HL-60 (cell line): ENCODE measurements at regions not wholly inside any gene's neighbourhood (a gene's known extent, or its start where the extent isn't known, plus 50 kb on each side); places are given as distances from the start of the nearest gene placed in this dataset.

Source experiments
- DNase-seq, 2 experiments: peaks; one replicate each; pipeline ENCODE4 v3.0.0-alpha.2; 2010 to 2020; ENCODE audit warnings: low read depth in 1 of 2, low spot score in 1 of 2
- H3K27ac ChIP-seq: fragments of 250-450 bp; sonication (Bioruptor Pico); replicated peaks from 2 replicates; pipeline ENCODE4 v1.5.1; 2020; ENCODE audit warnings: mild to moderate bottlenecking, moderate library complexity
- H3K27me3 ChIP-seq: fragments of 250-450 bp; sonication (Bioruptor Pico); 2 replicates; pipeline ENCODE4 v1.5.1; 2021; ENCODE audit warnings: mild to moderate bottlenecking, moderate library complexity; ENCODE audit not compliant: insufficient read depth, poor library complexity, severe bottlenecking
- H3K4me3 ChIP-seq: replicated peaks from 2 replicates; pipeline ENCODE4 v1.5.1; 2011; ENCODE audit warnings: mild to moderate bottlenecking, control low read depth, low read length; ENCODE audit not compliant: insufficient read depth
- GABPA ChIP-seq: IDR thresholded peaks from 2 replicates; pipeline ENCODE4 v1.6.1; 2012; ENCODE audit warnings: low read depth
- POLR2AphosphoS5 ChIP-seq: IDR thresholded peaks from 2 replicates; pipeline ENCODE4 v1.6.1; 2012; ENCODE audit warnings: low read depth
- SPI1 ChIP-seq: IDR thresholded peaks from 2 replicates; pipeline ENCODE4 v1.6.1; 2012; ENCODE audit warnings: low read depth, mild to moderate bottlenecking, borderline replicate concordance
- TF ChIP-seq, protein P1 (sequence below): IDR thresholded peaks from one replicate; pipeline ENCODE4 v1.5.1; 2011; ENCODE audit warnings: low read length, control low read depth, inconsistent platforms; ENCODE audit not compliant: insufficient read depth
- TF ChIP-seq, protein P2 (sequence below): IDR thresholded peaks from 2 replicates; pipeline ENCODE4 v1.6.1; 2012; ENCODE audit warnings: low read depth; ENCODE audit not compliant: insufficient replicate concordance

- no peak for DNase-seq
- Histone ChIP-seq H3K4me3 (no peak overlapping the region), H3K27me3 (no peaks in the 10 kb centered on the region), H3K27ac (no peak overlapping the region)
- TF ChIP-seq POLR2AphosphoS5 (no peak), SPI1 (no peak), GABPA (no peak)
- TF ChIP-seq, protein P1, sequence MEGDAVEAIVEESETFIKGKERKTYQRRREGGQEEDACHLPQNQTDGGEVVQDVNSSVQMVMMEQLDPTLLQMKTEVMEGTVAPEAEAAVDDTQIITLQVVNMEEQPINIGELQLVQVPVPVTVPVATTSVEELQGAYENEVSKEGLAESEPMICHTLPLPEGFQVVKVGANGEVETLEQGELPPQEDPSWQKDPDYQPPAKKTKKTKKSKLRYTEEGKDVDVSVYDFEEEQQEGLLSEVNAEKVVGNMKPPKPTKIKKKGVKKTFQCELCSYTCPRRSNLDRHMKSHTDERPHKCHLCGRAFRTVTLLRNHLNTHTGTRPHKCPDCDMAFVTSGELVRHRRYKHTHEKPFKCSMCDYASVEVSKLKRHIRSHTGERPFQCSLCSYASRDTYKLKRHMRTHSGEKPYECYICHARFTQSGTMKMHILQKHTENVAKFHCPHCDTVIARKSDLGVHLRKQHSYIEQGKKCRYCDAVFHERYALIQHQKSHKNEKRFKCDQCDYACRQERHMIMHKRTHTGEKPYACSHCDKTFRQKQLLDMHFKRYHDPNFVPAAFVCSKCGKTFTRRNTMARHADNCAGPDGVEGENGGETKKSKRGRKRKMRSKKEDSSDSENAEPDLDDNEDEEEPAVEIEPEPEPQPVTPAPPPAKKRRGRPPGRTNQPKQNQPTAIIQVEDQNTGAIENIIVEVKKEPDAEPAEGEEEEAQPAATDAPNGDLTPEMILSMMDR = no peak
- TF ChIP-seq, protein P2, sequence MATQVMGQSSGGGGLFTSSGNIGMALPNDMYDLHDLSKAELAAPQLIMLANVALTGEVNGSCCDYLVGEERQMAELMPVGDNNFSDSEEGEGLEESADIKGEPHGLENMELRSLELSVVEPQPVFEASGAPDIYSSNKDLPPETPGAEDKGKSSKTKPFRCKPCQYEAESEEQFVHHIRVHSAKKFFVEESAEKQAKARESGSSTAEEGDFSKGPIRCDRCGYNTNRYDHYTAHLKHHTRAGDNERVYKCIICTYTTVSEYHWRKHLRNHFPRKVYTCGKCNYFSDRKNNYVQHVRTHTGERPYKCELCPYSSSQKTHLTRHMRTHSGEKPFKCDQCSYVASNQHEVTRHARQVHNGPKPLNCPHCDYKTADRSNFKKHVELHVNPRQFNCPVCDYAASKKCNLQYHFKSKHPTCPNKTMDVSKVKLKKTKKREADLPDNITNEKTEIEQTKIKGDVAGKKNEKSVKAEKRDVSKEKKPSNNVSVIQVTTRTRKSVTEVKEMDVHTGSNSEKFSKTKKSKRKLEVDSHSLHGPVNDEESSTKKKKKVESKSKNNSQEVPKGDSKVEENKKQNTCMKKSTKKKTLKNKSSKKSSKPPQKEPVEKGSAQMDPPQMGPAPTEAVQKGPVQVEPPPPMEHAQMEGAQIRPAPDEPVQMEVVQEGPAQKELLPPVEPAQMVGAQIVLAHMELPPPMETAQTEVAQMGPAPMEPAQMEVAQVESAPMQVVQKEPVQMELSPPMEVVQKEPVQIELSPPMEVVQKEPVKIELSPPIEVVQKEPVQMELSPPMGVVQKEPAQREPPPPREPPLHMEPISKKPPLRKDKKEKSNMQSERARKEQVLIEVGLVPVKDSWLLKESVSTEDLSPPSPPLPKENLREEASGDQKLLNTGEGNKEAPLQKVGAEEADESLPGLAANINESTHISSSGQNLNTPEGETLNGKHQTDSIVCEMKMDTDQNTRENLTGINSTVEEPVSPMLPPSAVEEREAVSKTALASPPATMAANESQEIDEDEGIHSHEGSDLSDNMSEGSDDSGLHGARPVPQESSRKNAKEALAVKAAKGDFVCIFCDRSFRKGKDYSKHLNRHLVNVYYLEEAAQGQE = no peak
These were observed 144.2 kb downstream of the SLC38A6 start for GRCh38 chr14:61125041-61125866.

DNA sequence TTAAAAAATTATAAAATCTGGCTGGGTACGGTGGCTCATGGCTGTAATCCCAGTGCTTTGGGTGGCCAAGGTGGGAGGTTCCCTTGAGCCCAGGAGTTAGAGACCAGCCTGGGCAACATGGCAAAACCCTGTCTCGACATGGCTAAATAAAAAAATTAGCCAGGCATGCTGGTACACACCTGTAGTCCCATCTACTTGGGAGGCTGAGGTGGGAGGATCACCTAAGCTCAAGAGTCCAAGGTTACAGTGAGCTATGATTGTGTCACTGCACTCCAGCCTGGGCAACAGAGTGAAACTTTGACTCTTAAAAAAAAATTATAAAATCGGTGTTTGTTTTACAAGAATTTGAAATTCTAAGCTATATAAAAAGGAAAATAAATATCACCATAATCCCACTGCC is 141.8 kb downstream of the SLC38A6 start:
- TF ChIP-seq, protein P1 = no peak
- no peak for DNase-seq
- Histone ChIP-seq H3K27me3 (no peaks in the 10 kb centered on the region), H3K4me3 (no peak overlapping the region), H3K27ac (no peak overlapping the region)

GRCh38 chr14:61121355-61121787 is 140.3 kb downstream of the SLC38A6 start:
- H3K27ac ChIP-seq = no peak overlapping the region
- DNase-seq = no peak
- H3K4me3 ChIP-seq = no peak overlapping the region
- TF ChIP-seq, protein P1 = no peak
- H3K27me3 ChIP-seq = no peaks in the 10 kb centered on the region

DNA sequence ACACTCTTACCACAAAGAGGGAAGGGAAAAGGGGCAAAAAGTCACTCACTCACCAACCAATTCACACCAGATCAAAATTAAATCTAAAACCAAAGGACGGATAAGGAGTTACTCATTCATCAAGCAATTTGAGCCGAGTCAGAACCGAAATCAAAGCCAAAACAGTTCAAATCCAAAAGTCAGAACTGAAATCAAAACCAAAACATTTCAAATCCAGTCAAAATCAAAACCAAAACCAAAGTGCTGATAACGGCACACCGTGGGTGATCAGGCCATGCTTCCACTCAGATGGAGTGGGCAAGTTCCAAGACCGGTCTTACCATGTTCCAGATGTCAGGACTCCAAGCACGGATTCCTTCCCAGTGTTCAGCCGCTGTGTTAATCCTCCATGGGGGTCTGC is 139.5 kb downstream of the SLC38A6 start:
- no peak overlapping the region for H3K4me3 ChIP-seq
- TF ChIP-seq, protein P2 = no peak
- TF ChIP-seq SPI1 = no peak
- TF ChIP-seq, protein P1 = no peak
- no peak for TF ChIP-seq GABPA
- no peak for TF ChIP-seq POLR2AphosphoS5
- no peak overlapping the region for H3K27ac ChIP-seq
- DNase-seq = no peak
- no peaks in the 10 kb centered on the region for H3K27me3 ChIP-seq
